Liver (tissue), 8 donors: ENCODE measurements at regions not wholly inside any gene's neighbourhood (a gene's known extent, or its start where the extent isn't known, plus 50 kb on each side); places are given as distances from the start of the nearest gene placed in this dataset.

Experiments
- DNase-seq: peaks from one replicate; pipeline ENCODE4 v3.0.0-alpha.2; 2017; ENCODE audit warnings: low spot score
- H3K27ac ChIP-seq, 2 donors: one replicate each; pipeline ENCODE4 v1.7.0; 2013; ENCODE audit warnings: inconsistent platforms in 2 of 2, low read length in 2 of 2, control low read depth in 1 of 2, low read depth in 1 of 2, mild to moderate bottlenecking in 1 of 2
- H3K27me3 ChIP-seq, 4 donors: one replicate each; pipeline versions ENCODE4 v1.6.1 to v1.7.0; 2013; ENCODE audit warnings: low read length in 3 of 4, inconsistent platforms in 1 of 4, mild to moderate bottlenecking in 1 of 4, moderate library complexity in 1 of 4; ENCODE audit not compliant: control insufficient read depth in 4 of 4, insufficient read depth in 4 of 4
- H3K36me3 ChIP-seq, 4 donors: one replicate each; pipeline versions ENCODE4 v1.6.1 to v1.7.0; 2013; ENCODE audit warnings: low read length in 3 of 4, mild to moderate bottlenecking in 3 of 4, low read depth in 1 of 4, moderate library complexity in 1 of 4; ENCODE audit not compliant: control insufficient read depth in 4 of 4, insufficient read depth in 3 of 4
- H3K4me1 ChIP-seq, 4 donors: one replicate each; pipeline versions ENCODE4 v1.6.1 to v1.7.0; 2013; ENCODE audit warnings: low read length in 3 of 4, mild to moderate bottlenecking in 3 of 4, moderate library complexity in 1 of 4; ENCODE audit not compliant: control insufficient read depth in 4 of 4, insufficient read depth in 4 of 4
- H3K4me3 ChIP-seq, 3 donors: one replicate each; pipeline versions ENCODE4 v1.6.1 to v1.7.0; 2013; ENCODE audit warnings: low read length in 3 of 3, control low read depth in 1 of 3, low read depth in 1 of 3, mild to moderate bottlenecking in 1 of 3
- H3K9ac ChIP-seq, 2 donors: one replicate each; pipeline ENCODE4 v1.7.0; 2013; ENCODE audit warnings: low read length in 2 of 2, mild to moderate bottlenecking in 2 of 2, moderate library complexity in 2 of 2, control low read depth in 1 of 2, low read depth in 1 of 2
- H3K9me3 ChIP-seq, 4 donors: one replicate each; pipeline versions ENCODE4 v1.6.1 to v1.7.0; 2013; ENCODE audit warnings: low read length in 3 of 4; ENCODE audit not compliant: control insufficient read depth in 4 of 4
- ATF3 ChIP-seq: IDR thresholded peaks from 2 replicates; pipeline ENCODE4 v1.6.1; 2016; ENCODE audit warnings: antibody characterized with exemption
- CTCF ChIP-seq: fragments of 150-350 bp; IDR thresholded peaks from 2 replicates; pipeline ENCODE4 v1.5.1; 2017; ENCODE audit warnings: improper control_type of control experiment, low read depth, low read length; ENCODE audit not compliant: missing input control
- EGR1 ChIP-seq, 2 donors: IDR thresholded peaks; 2 replicates each; pipeline ENCODE4 v1.6.1; 2016 to 2018; ENCODE audit warnings: antibody characterized with exemption in 2 of 2, low read depth in 2 of 2
- FOXA1 ChIP-seq: IDR thresholded peaks from 2 replicates; pipeline ENCODE4 v1.6.1; 2016; ENCODE audit warnings: antibody characterized with exemption
- FOXA2 ChIP-seq: IDR thresholded peaks from 2 replicates; pipeline ENCODE4 v1.6.1; 2016; ENCODE audit warnings: antibody characterized with exemption
- GABPA ChIP-seq, 2 donors: IDR thresholded peaks in 1 of 2; conservative IDR thresholded peaks in 1 of 2; 2 replicates each; pipeline ENCODE4 v1.6.1; 2016; ENCODE audit warnings: antibody characterized with exemption in 2 of 2, mild to moderate bottlenecking in 1 of 2, moderate library complexity in 1 of 2
- HNF4A ChIP-seq, 2 donors: conservative IDR thresholded peaks; 2 replicates each; pipeline ENCODE4 v1.6.1; 2016; ENCODE audit warnings: antibody characterized with exemption in 2 of 2, mild to moderate bottlenecking in 2 of 2
- HNF4G ChIP-seq: IDR thresholded peaks from 2 replicates; pipeline ENCODE4 v1.6.1; 2016; ENCODE audit warnings: antibody characterized with exemption
- MAX ChIP-seq: IDR thresholded peaks from 2 replicates; pipeline ENCODE4 v1.6.1; 2016; ENCODE audit warnings: antibody characterized with exemption
- NR2F2 ChIP-seq: IDR thresholded peaks from 2 replicates; pipeline ENCODE4 v1.6.1; 2016; ENCODE audit warnings: antibody characterized with exemption
- RAD21 ChIP-seq, 2 donors: IDR thresholded peaks; 2 replicates each; pipeline ENCODE4 v1.6.1; 2016; ENCODE audit warnings: antibody characterized with exemption in 2 of 2, mild to moderate bottlenecking in 2 of 2
- REST ChIP-seq: IDR thresholded peaks from 2 replicates; pipeline ENCODE4 v1.6.1; 2016; ENCODE audit warnings: antibody characterized with exemption, mild to moderate bottlenecking
- RXRA ChIP-seq, 2 donors: IDR thresholded peaks; 2 replicates each; pipeline ENCODE4 v1.6.1; 2017 to 2018; ENCODE audit warnings: antibody characterized with exemption in 2 of 2, mild to moderate bottlenecking in 1 of 2
- SP1 ChIP-seq: IDR thresholded peaks from 2 replicates; pipeline ENCODE4 v1.6.1; 2018; ENCODE audit warnings: antibody characterized with exemption, mild to moderate bottlenecking
- TAF1 ChIP-seq: conservative IDR thresholded peaks from 2 replicates; pipeline ENCODE4 v1.6.1; 2016; ENCODE audit warnings: antibody characterized with exemption, mild to moderate bottlenecking
- ZBTB33 ChIP-seq: IDR thresholded peaks from 2 replicates; pipeline ENCODE4 v1.6.1; 2016; ENCODE audit warnings: antibody characterized with exemption
- WGBS: extraction: QIAGEN DNeasy Blood & Tissue Kit; methylation state at CpG from one replicate; pipeline ENCODE4 v1.1.7; 2013; 5-methylcytosine and 5-hydroxymethylcytosine counted together
- donor health status: healthy.
- donor health status: healthy.
- donor health status: healthy.
- donor health status: healthy.
- donor health status: healthy.

GRCh38 chr9:19533373-19533772, 124.6 kb downstream of the ACER2 start:
- Histone ChIP-seq H3K4me3 (no peak overlapping the region), H3K9ac (no peak overlapping the region), H3K36me3 (no peaks in the 10 kb centered on the region), H3K27me3 (no peaks in the 10 kb centered on the region), H3K4me1 (no peaks in the 10 kb centered on the region), H3K9me3 (no peaks in the 10 kb centered on the region), H3K27ac (no peak overlapping the region)
- no peak for DNase-seq
- 65% methylated on average over 3 of the region's 3 CpGs for WGBS
- TF ChIP-seq REST (no peak), SP1 (no peak), RAD21 (IDR thresholded peaks at IDR 0.05) (no peak), FOXA2 (no peak), ATF3 (no peak), RXRA (IDR thresholded peaks at IDR 0.05) (no peak), CTCF (no peak), HNF4G (no peak), EGR1 (IDR thresholded peaks at IDR 0.05; ENCODE audit: low read depth in 2 of 2) (no peak), GABPA (IDR thresholded peaks at IDR 0.05 in 1 of 2, conservative IDR thresholded peaks at IDR 0.05 in 1 of 2) (no peak), FOXA1 (no peak), TAF1 (no peak), ZBTB33 (no peak), NR2F2 (no peak), MAX (no peak), HNF4A (conservative IDR thresholded peaks at IDR 0.05) (no peak)

GRCh38 chr9:19527663-19528062, 118.9 kb downstream of the ACER2 start:
- no peak for DNase-seq
- Histone ChIP-seq H3K4me1 (no peaks in the 10 kb centered on the region), H3K9ac (no peak overlapping the region), H3K36me3 (no peaks in the 10 kb centered on the region), H3K9me3 (no peaks in the 10 kb centered on the region), H3K27ac (no peak overlapping the region), H3K27me3 (no peaks in the 10 kb centered on the region), H3K4me3 (no peak overlapping the region)
- WGBS: 50% methylated on average over 3 of the region's 3 CpGs
- TF ChIP-seq SP1: no peak
